Panc1 (cell line): ENCODE measurements at regions not wholly inside any gene's neighbourhood (a gene's known extent, or its start where the extent isn't known, plus 50 kb on each side); places are given as distances from the start of the nearest gene placed in this dataset.

Experiments
- ATAC-seq: fragments of 200-7000 bp; cut with Tn5 transposase; 2 replicates; pipeline ENCODE4 v1.9.1; 2020; ENCODE audit warnings: mild to moderate bottlenecking, moderate library complexity
- BruUV-seq: library from RNA; stranded (reverse); fragments of 400-500 nt; replicated peaks from 2 replicates; lab custom pipeline; 2021; lab: Mats Ljungman, UMichigan
- CTCF ChIA-PET: fragments of 300-600 bp; sonication (Branson Sonifier 250); formaldehyde crosslinking; loops from one replicate; lab custom pipeline; 2022; ENCODE audit warnings: antibody characterized with exemption; lab: Charles Lee
- POLR2A ChIA-PET: fragments of 300-600 bp; sonication (Branson Sonifier 250); formaldehyde crosslinking; loops from one replicate; lab custom pipeline; 2022; ENCODE audit warnings: antibody characterized with exemption; lab: Charles Lee
- DNase-seq: peaks from one replicate; pipeline ENCODE4 v3.0.0-alpha.2; 2010; ENCODE audit warnings: low read depth, low spot score
- H3K27ac ChIP-seq: 2 replicates; pipeline ENCODE4 v1.5.1; 2011; ENCODE audit warnings: mild to moderate bottlenecking, low read length, inconsistent platforms
- H3K27me3 ChIP-seq: fragments of 200-500 bp; sonication (Bioruptor generic); 2 replicates; pipeline ENCODE4 v1.6.0; 2014; ENCODE audit warnings: low read length, inconsistent platforms; ENCODE audit not compliant: control insufficient read depth, insufficient read depth
- H3K36me3 ChIP-seq: fragments of 200-500 bp; sonication (Bioruptor generic); 2 replicates; pipeline ENCODE4 v1.5.1; 2014; ENCODE audit warnings: inconsistent platforms, mild to moderate bottlenecking, low read length, moderate library complexity; ENCODE audit not compliant: control insufficient read depth, insufficient read depth
- H3K4me1 ChIP-seq: 2 replicates; pipeline ENCODE4 v1.5.1; 2011; ENCODE audit warnings: inconsistent platforms, mild to moderate bottlenecking, low read length, moderate library complexity; ENCODE audit not compliant: control insufficient read depth, insufficient read depth
- H3K4me3 ChIP-seq, 2 experiments: 2 replicates each; pipeline ENCODE4 v1.5.1; 2011 to 2012; ENCODE audit warnings: low read depth in 2 of 2, low read length in 2 of 2, mild to moderate bottlenecking in 2 of 2, inconsistent platforms in 1 of 2, moderate library complexity in 1 of 2
- H3K9me3 ChIP-seq: fragments of 200-500 bp; sonication (Bioruptor generic); 2 replicates; pipeline ENCODE4 v1.5.1; 2014; ENCODE audit warnings: low read depth, mild to moderate bottlenecking, inconsistent platforms, low read length, moderate library complexity; ENCODE audit not compliant: control insufficient read depth, insufficient read depth
- POLR2AphosphoS5 ChIP-seq: IDR thresholded peaks from 2 replicates; pipeline ENCODE4 v1.6.1; 2012; ENCODE audit warnings: mild to moderate bottlenecking, low read depth, low read length, moderate library complexity
- SIN3A ChIP-seq: IDR thresholded peaks from 2 replicates; pipeline ENCODE4 v1.6.1; 2012; ENCODE audit warnings: low read depth, mild to moderate bottlenecking, low read length, moderate library complexity, borderline replicate concordance; ENCODE audit not compliant: insufficient read depth
- TCF7L2 ChIP-seq: IDR thresholded peaks from 2 replicates; pipeline ENCODE4 v1.6.1; 2011; ENCODE audit warnings: mild to moderate bottlenecking, low read depth, low read length, inconsistent platforms
- in situ Hi-C: cut with HindIII; loops from 2 replicates; pipeline ENCODE4 v1.10.0; 2016; ENCODE audit warnings: low sequenced_read_pairs, low pct_unique_long_range_greater_than_20kb
- intact Hi-C: fragments of 100-400 bp; cut with micrococcal nuclease; formaldehyde crosslinking; loops from one replicate; pipeline ENCODE4 v1.10.0; 2022; ENCODE audit not compliant: unreplicated experiment
- TF ChIP-seq, protein P1 (sequence below), 2 experiments: IDR thresholded peaks; 2 replicates each; pipeline ENCODE4 v1.6.1; 2011 to 2012; ENCODE audit warnings: low read depth in 2 of 2, control low read depth in 1 of 2, low read length in 1 of 2, mild to moderate bottlenecking in 1 of 2, moderate library complexity in 1 of 2; ENCODE audit not compliant: insufficient read depth in 1 of 2
- TF ChIP-seq, protein P2 (sequence below): fragments of 450-650 bp; IDR thresholded peaks from 2 replicates; pipeline ENCODE4 v1.5.1; 2017; ENCODE audit warnings: mild to moderate bottlenecking

DNA sequence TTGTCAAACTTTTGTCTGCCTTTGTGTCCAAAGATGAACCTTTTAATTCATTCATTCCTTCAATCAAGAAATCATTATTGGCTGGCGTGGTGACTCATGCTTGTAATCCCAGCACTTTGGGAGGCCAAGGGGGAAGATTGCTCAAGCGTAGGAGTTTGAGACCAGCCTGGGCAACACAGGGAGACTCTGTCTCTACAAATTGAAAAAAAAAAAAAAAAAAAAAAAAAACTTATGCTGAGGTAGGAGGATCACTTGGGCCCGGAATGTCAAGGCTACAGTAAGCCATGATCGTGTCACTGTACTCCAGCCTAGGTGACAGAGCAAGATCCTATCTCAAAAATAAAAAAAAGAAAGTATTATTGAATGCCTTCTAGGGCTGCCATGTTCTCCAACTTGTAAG lies 51.3 kb upstream of the CXADR start:
- ChIA-PET CTCF (no interaction called here), POLR2A (no interaction called here)
- Histone ChIP-seq H3K36me3 (no peaks in the 10 kb centered on the region), H3K4me1 (no peaks in the 10 kb centered on the region), H3K9me3 (no peaks in the 10 kb centered on the region), H3K27ac (no peak overlapping the region), H3K27me3 (no peaks in the 10 kb centered on the region), H3K4me3 (no peak overlapping the region)
- DNase-seq = no peak
- in situ Hi-C loops = no loop called here
- no peak for ATAC-seq
- intact Hi-C loops = no loop called here
- TF ChIP-seq TCF7L2 = no peak
- TF ChIP-seq, protein P1, sequence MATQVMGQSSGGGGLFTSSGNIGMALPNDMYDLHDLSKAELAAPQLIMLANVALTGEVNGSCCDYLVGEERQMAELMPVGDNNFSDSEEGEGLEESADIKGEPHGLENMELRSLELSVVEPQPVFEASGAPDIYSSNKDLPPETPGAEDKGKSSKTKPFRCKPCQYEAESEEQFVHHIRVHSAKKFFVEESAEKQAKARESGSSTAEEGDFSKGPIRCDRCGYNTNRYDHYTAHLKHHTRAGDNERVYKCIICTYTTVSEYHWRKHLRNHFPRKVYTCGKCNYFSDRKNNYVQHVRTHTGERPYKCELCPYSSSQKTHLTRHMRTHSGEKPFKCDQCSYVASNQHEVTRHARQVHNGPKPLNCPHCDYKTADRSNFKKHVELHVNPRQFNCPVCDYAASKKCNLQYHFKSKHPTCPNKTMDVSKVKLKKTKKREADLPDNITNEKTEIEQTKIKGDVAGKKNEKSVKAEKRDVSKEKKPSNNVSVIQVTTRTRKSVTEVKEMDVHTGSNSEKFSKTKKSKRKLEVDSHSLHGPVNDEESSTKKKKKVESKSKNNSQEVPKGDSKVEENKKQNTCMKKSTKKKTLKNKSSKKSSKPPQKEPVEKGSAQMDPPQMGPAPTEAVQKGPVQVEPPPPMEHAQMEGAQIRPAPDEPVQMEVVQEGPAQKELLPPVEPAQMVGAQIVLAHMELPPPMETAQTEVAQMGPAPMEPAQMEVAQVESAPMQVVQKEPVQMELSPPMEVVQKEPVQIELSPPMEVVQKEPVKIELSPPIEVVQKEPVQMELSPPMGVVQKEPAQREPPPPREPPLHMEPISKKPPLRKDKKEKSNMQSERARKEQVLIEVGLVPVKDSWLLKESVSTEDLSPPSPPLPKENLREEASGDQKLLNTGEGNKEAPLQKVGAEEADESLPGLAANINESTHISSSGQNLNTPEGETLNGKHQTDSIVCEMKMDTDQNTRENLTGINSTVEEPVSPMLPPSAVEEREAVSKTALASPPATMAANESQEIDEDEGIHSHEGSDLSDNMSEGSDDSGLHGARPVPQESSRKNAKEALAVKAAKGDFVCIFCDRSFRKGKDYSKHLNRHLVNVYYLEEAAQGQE (IDR thresholded peaks at IDR 0.05; ENCODE audit: insufficient read depth in 1 of 2, low read depth in 2 of 2, low read length in 1 of 2) = no peak
- TF ChIP-seq POLR2AphosphoS5 = no peak
- TF ChIP-seq SIN3A = no peak
- TF ChIP-seq, protein P2, sequence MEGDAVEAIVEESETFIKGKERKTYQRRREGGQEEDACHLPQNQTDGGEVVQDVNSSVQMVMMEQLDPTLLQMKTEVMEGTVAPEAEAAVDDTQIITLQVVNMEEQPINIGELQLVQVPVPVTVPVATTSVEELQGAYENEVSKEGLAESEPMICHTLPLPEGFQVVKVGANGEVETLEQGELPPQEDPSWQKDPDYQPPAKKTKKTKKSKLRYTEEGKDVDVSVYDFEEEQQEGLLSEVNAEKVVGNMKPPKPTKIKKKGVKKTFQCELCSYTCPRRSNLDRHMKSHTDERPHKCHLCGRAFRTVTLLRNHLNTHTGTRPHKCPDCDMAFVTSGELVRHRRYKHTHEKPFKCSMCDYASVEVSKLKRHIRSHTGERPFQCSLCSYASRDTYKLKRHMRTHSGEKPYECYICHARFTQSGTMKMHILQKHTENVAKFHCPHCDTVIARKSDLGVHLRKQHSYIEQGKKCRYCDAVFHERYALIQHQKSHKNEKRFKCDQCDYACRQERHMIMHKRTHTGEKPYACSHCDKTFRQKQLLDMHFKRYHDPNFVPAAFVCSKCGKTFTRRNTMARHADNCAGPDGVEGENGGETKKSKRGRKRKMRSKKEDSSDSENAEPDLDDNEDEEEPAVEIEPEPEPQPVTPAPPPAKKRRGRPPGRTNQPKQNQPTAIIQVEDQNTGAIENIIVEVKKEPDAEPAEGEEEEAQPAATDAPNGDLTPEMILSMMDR = no peak
- no TSS peak for BruUV-seq

DNA sequence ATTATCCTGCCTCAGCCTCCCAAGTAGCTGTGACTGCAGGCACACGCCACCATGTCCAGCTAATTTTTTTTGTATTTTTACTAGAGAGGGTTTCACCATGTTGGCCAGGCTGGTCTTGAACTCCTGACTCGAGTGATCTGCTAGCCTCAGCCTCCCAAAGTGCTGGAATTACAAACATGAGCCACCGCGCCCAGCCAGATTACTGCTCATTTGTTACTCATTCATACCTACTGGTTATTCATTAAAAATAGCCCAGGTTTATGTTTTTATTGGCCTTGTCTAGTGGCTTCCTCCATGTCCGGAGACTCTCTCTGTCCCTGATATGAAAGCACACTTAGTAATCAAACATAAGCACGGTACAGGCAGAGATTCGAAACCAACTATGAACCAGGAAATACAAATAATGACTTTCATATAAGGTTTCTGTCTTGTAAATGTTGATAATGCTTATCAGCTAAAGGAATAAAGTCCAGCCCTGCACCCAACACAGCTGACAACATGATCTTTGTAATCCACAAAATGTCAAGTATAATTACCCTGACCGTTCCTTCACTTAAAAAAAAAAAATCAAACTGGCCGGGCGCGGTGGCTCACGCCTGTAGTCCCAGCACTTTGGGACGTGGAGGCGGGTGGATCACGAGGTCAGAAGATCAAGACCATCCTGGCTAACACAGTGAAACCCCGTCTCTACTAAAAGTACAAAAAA lies 50.4 kb upstream of the CXADR start:
- no peak for ATAC-seq
- Histone ChIP-seq H3K27ac (no peak overlapping the region), H3K4me1 (no peaks in the 10 kb centered on the region), H3K9me3 (no peaks in the 10 kb centered on the region), H3K4me3 (no peak overlapping the region), H3K27me3 (no peaks in the 10 kb centered on the region), H3K36me3 (no peaks in the 10 kb centered on the region)
- TF ChIP-seq TCF7L2 (no peak), SIN3A (no peak), POLR2AphosphoS5 (no peak)
- TF ChIP-seq, protein P2 = no peak
- TF ChIP-seq, protein P1 (IDR thresholded peaks at IDR 0.05; ENCODE audit: insufficient read depth in 1 of 2, low read depth in 2 of 2, low read length in 1 of 2) = no peak
- ChIA-PET POLR2A (interaction anchor here (0.7 kb wide), 1 partner anchor 462 kb away, joined by 3 read pairs; no protein-coding TSS in a partner anchor), CTCF (no interaction called here)
- in situ Hi-C loops (no loop called here), intact Hi-C loops (no loop called here)
- DNase-seq = no peak
- BruUV-seq = no TSS peak
